Thymus (tissue), 11 donors: ENCODE measurements at regions not wholly inside any gene's neighbourhood (a gene's known extent, or its start where the extent isn't known, plus 50 kb on each side); places are given as distances from the start of the nearest gene placed in this dataset.
"Not testable (repeated sequence)": the region's sequence is repeated elsewhere in the genome, so short reads cannot be mapped to it uniquely, and the experiment has no call there.

ENCODE experiments used
- DNase-seq, 9 donors: peaks; one replicate each; pipeline ENCODE4 v3.0.0-alpha.2; 2013; ENCODE audit warnings: low spot score in 9 of 9, low read depth in 6 of 9, missing footprints in 1 of 9
- H3K27ac ChIP-seq, 2 donors: one replicate each; pipeline ENCODE4 v1.5.1; 2013; ENCODE audit warnings: control low read depth in 1 of 2, low read depth in 1 of 2, low read length in 1 of 2, mild to moderate bottlenecking in 1 of 2, moderate library complexity in 1 of 2
- H3K27me3 ChIP-seq, 2 donors: one replicate each; pipeline ENCODE4 v1.5.1; 2013; ENCODE audit warnings: low read length in 1 of 2; ENCODE audit not compliant: control insufficient read depth in 2 of 2, insufficient read depth in 1 of 2
- H3K36me3 ChIP-seq, 2 donors: one replicate each; pipeline ENCODE4 v1.5.1; 2013; ENCODE audit warnings: low read length in 1 of 2, mild to moderate bottlenecking in 1 of 2, moderate library complexity in 1 of 2; ENCODE audit not compliant: control insufficient read depth in 2 of 2, insufficient read depth in 2 of 2
- H3K4me1 ChIP-seq, 2 donors: one replicate each; pipeline ENCODE4 v1.5.1; 2013; ENCODE audit warnings: low read length in 2 of 2; ENCODE audit not compliant: control insufficient read depth in 2 of 2, insufficient read depth in 2 of 2
- H3K4me3 ChIP-seq, 2 donors: one replicate each; pipeline ENCODE4 v1.5.1; 2013; ENCODE audit warnings: low read length in 2 of 2, control low read depth in 1 of 2, mild to moderate bottlenecking in 1 of 2
- H3K9me3 ChIP-seq, 2 donors: one replicate each; pipeline ENCODE4 v1.5.1; 2013; ENCODE audit warnings: low read length in 1 of 2, mild to moderate bottlenecking in 1 of 2; ENCODE audit not compliant: control insufficient read depth in 2 of 2, insufficient read depth in 1 of 2
- WGBS: extraction: QIAGEN DNeasy Blood & Tissue Kit; methylation state at CpG from one replicate; pipeline ENCODE4 v1.1.7; 2013; 5-methylcytosine and 5-hydroxymethylcytosine counted together
- donor health status: healthy.

- no peak for DNase-seq
- 61% methylated on average over 1 of the region's 1 CpG for WGBS
- Histone ChIP-seq H3K27me3 (no peaks in the 10 kb centered on the region), H3K36me3 (no peaks in the 10 kb centered on the region), H3K9me3 (no peaks in the 10 kb centered on the region), H3K27ac (no peak overlapping the region), H3K4me1 (no peaks in the 10 kb centered on the region), H3K4me3 (no peak overlapping the region)
Observed at GRCh38 chr6:50539447-50539846, 173.9 kb upstream of the TFAP2D start.

- H3K4me3 ChIP-seq: no peak overlapping the region
- DNase-seq: no peak
- WGBS: 90% methylated on average over 2 of the region's 2 CpGs
- no peaks in the 10 kb centered on the region for H3K9me3 ChIP-seq
- H3K27ac ChIP-seq: no peak overlapping the region
- no peaks in the 10 kb centered on the region for H3K27me3 ChIP-seq
- no peaks in the 10 kb centered on the region for H3K4me1 ChIP-seq
- no peaks in the 10 kb centered on the region for H3K36me3 ChIP-seq
Observed at GRCh38 chr6:50541941-50542340, 171.4 kb upstream of the TFAP2D start.

GRCh38 chr6:50543666-50544065, 169.7 kb upstream of the TFAP2D start:
- Histone ChIP-seq H3K4me1 (no peaks in the 10 kb centered on the region), H3K4me3 (no peak overlapping the region), H3K9me3 (no peaks in the 10 kb centered on the region), H3K36me3 (no peaks in the 10 kb centered on the region), H3K27ac (no peak overlapping the region), H3K27me3 (no peaks in the 10 kb centered on the region)
- DNase-seq: no peak
- 53% methylated on average over 7 of the region's 7 CpGs for WGBS

GRCh38 chr6:50549026-50549425, 164.3 kb upstream of the TFAP2D start:
- H3K4me1 ChIP-seq: no peaks in the 10 kb centered on the region
- H3K27me3 ChIP-seq: no peaks in the 10 kb centered on the region
- H3K27ac ChIP-seq: no peak overlapping the region
- H3K4me3 ChIP-seq: no peak overlapping the region
- no peak for DNase-seq
- WGBS: 68% methylated on average over 2 of the region's 2 CpGs
- no peaks in the 10 kb centered on the region for H3K36me3 ChIP-seq
- no peaks in the 10 kb centered on the region for H3K9me3 ChIP-seq

- Histone ChIP-seq H3K4me3 (no peak overlapping the region), H3K9me3 (no peaks in the 10 kb centered on the region), H3K36me3 (no peaks in the 10 kb centered on the region), H3K27ac (no peak overlapping the region), H3K4me1 (no peaks in the 10 kb centered on the region), H3K27me3 (no peaks in the 10 kb centered on the region)
- no peak for DNase-seq
Observed at GRCh38 chr6:50549475-50549874, 163.9 kb upstream of the TFAP2D start.

- Histone ChIP-seq H3K4me1 (no peaks in the 10 kb centered on the region), H3K27me3 (no peaks in the 10 kb centered on the region), H3K27ac (no peak overlapping the region), H3K36me3 (no peaks in the 10 kb centered on the region), H3K9me3 (no peaks in the 10 kb centered on the region), H3K4me3 (no peak overlapping the region)
- 76% methylated on average over 2 of the region's 2 CpGs for WGBS
- DNase-seq: no peak
Observed at GRCh38 chr6:50555982-50556381, 157.3 kb upstream of the TFAP2D start.

GRCh38 chr6:50565004-50565403, 148.3 kb upstream of the TFAP2D start:
- WGBS: 93% methylated on average over 1 of the region's 1 CpG
- no peaks in the 10 kb centered on the region for H3K9me3 ChIP-seq

GRCh38 chr6:50571230-50571629, 142.1 kb upstream of the TFAP2D start:
- H3K27ac ChIP-seq, H3K36me3 ChIP-seq, H3K27me3 ChIP-seq, H3K4me1 ChIP-seq, H3K4me3 ChIP-seq, DNase-seq, H3K9me3 ChIP-seq: not testable (repeated sequence)
- WGBS: 96% methylated on average over 2 of the region's 2 CpGs

More at GRCh38 chr6:50565004-50565403, 148.3 kb upstream of the TFAP2D start:
- H3K4me1 ChIP-seq: no peaks in the 10 kb centered on the region
- no peak overlapping the region for H3K27ac ChIP-seq
- H3K27me3 ChIP-seq: no peaks in the 10 kb centered on the region
- DNase-seq: no peak
- no peaks in the 10 kb centered on the region for H3K36me3 ChIP-seq
- no peak overlapping the region for H3K4me3 ChIP-seq

- no peaks in the 10 kb centered on the region for H3K4me1 ChIP-seq
- DNase-seq: no peak
- no peaks in the 10 kb centered on the region for H3K36me3 ChIP-seq
- H3K27ac ChIP-seq: no peak overlapping the region
- no peaks in the 10 kb centered on the region for H3K9me3 ChIP-seq
- WGBS: 84% methylated on average over 15 of the region's 15 CpGs
- no peak overlapping the region for H3K4me3 ChIP-seq
- H3K27me3 ChIP-seq: no peaks in the 10 kb centered on the region
Observed at GRCh38 chr6:50585441-50586330, 127.6 kb upstream of the TFAP2D start.
